Neural crest cell (in vitro differentiated cells): ENCODE measurements at regions not wholly inside any gene's neighbourhood (a gene's known extent, or its start where the extent isn't known, plus 50 kb on each side); places are given as distances from the start of the nearest gene placed in this dataset.

Experiments used
- DNase-seq: peaks from one replicate; pipeline ENCODE4 v3.0.0; 2021; ENCODE audit warnings: low read depth, mixed read lengths, low spot score
- H3K27ac Mint-ChIP-seq: one replicate; pipeline ENCODE4 v1.8.0; 2021; ENCODE audit warnings: mild to moderate bottlenecking, mixed read lengths; ENCODE audit not compliant: unreplicated experiment
- H3K27me3 Mint-ChIP-seq: 2 replicates; pipeline ENCODE4 v1.8.0; 2021; ENCODE audit warnings: low read depth, mild to moderate bottlenecking, mixed read lengths
- H3K36me3 Mint-ChIP-seq: 2 replicates; pipeline ENCODE4 v1.8.0; 2021; ENCODE audit warnings: low read depth, mild to moderate bottlenecking, mixed read lengths
- H3K4me1 Mint-ChIP-seq: 2 replicates; pipeline ENCODE4 v1.8.0; 2021; ENCODE audit warnings: mixed read lengths
- H3K4me3 Mint-ChIP-seq: one replicate; pipeline ENCODE4 v1.8.0; 2021; ENCODE audit warnings: mild to moderate bottlenecking, mixed read lengths
- H3K9me3 Mint-ChIP-seq: 2 replicates; pipeline ENCODE4 v1.8.0; 2021; ENCODE audit warnings: mixed read lengths
- TF ChIP-seq, protein P1 (sequence below): fragments of 200-600 bp; sonication (generic); conservative IDR thresholded peaks from 2 replicates; pipeline ENCODE4 v1.5.0; 2021; ENCODE audit warnings: antibody characterized with exemption, mild to moderate bottlenecking

GRCh38 chr4:32025851-32026459 is 1305.8 kb downstream of the PCDH7 start:
- no peak overlapping the region for H3K4me3 Mint-ChIP-seq
- H3K27me3 Mint-ChIP-seq, result no peaks in the 10 kb centered on the region
- H3K4me1 Mint-ChIP-seq, result peaks cover 9% of the 10 kb centered on the region
- no peak for DNase-seq
- peaks cover 5% of the 10 kb centered on the region for H3K36me3 Mint-ChIP-seq
- TF ChIP-seq, protein P1, sequence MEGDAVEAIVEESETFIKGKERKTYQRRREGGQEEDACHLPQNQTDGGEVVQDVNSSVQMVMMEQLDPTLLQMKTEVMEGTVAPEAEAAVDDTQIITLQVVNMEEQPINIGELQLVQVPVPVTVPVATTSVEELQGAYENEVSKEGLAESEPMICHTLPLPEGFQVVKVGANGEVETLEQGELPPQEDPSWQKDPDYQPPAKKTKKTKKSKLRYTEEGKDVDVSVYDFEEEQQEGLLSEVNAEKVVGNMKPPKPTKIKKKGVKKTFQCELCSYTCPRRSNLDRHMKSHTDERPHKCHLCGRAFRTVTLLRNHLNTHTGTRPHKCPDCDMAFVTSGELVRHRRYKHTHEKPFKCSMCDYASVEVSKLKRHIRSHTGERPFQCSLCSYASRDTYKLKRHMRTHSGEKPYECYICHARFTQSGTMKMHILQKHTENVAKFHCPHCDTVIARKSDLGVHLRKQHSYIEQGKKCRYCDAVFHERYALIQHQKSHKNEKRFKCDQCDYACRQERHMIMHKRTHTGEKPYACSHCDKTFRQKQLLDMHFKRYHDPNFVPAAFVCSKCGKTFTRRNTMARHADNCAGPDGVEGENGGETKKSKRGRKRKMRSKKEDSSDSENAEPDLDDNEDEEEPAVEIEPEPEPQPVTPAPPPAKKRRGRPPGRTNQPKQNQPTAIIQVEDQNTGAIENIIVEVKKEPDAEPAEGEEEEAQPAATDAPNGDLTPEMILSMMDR, result no peak
- peak overlapping the region; percentile 79 for H3K27ac Mint-ChIP-seq
- peaks cover 4% of the 10 kb centered on the region for H3K9me3 Mint-ChIP-seq

DNA sequence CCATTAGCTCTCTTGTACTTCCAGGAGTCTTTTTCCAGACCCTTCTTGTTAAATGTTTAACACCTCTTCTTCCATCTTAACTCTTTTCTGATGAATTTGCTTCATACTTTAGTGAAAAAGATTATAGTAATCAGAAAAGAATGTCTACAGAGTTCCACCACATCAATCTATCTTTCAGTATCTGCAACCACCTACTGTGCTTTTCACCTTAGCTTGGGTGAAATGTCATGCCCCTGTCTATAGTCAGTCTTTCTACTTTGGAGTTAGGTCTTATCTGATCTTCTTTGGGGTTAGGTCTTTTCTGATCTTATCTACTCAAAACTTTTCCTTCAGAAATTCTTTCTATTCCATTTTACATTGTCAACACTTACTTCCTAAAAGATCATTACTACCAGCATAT is 1310.2 kb downstream of the PCDH7 start:
- no peaks in the 10 kb centered on the region for H3K9me3 Mint-ChIP-seq
- no peak overlapping the region for H3K4me3 Mint-ChIP-seq
- H3K36me3 Mint-ChIP-seq, result peaks cover 5% of the 10 kb centered on the region
- H3K27me3 Mint-ChIP-seq, result no peaks in the 10 kb centered on the region
- TF ChIP-seq, protein P1, result no peak
- no peak overlapping the region for H3K27ac Mint-ChIP-seq
- no peak for DNase-seq
- no peaks in the 10 kb centered on the region for H3K4me1 Mint-ChIP-seq

- Mint-ChIP-seq H3K4me3 (no peak overlapping the region), H3K27ac (no peak overlapping the region), H3K36me3 (peaks cover under 1% of the 10 kb centered on the region), H3K27me3 (no peaks in the 10 kb centered on the region), H3K4me1 (no peaks in the 10 kb centered on the region), H3K9me3 (no peaks in the 10 kb centered on the region)
- no peak for DNase-seq
- TF ChIP-seq, protein P1, result no peak
Observed at GRCh38 chr4:32031026-32031425, 1310.9 kb downstream of the PCDH7 start.

DNA sequence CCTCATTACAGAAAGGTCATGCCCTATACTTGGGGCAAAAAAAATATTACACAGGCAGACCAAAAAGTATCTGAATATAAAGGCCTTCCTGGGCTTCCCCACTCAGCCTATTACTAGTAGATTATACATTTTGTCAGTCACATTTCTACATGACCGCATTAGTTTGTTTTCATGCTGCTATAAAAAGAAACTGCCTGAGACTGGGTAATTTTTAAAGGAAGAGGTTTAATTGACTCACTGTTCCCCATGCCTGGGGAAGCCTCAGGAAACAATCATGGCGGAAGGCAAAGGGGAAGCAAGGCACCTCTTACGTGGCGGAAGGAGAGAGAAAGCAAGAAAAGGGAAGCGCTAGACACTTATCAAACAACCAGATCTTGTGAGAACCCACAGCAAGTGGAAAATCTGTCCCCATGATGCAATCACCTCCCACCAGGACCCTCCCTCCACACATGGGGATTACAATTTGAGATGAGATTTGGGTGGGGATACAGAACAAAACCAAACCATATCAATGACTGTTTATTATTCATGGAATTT is 1312.0 kb downstream of the PCDH7 start:
- no peak overlapping the region for H3K27ac Mint-ChIP-seq
- H3K27me3 Mint-ChIP-seq, result no peaks in the 10 kb centered on the region
- H3K4me1 Mint-ChIP-seq, result no peaks in the 10 kb centered on the region
- no peak for DNase-seq
- no peak overlapping the region for H3K4me3 Mint-ChIP-seq
- no peaks in the 10 kb centered on the region for H3K36me3 Mint-ChIP-seq
- H3K9me3 Mint-ChIP-seq, result peaks cover 3% of the 10 kb centered on the region
- TF ChIP-seq, protein P1, result no peak

GRCh38 chr4:32037399-32037798 is 1317.2 kb downstream of the PCDH7 start:
- Mint-ChIP-seq H3K27ac (no peak overlapping the region), H3K27me3 (no peaks in the 10 kb centered on the region), H3K9me3 (peaks cover 3% of the 10 kb centered on the region), H3K4me3 (no peak overlapping the region), H3K4me1 (no peaks in the 10 kb centered on the region), H3K36me3 (no peaks in the 10 kb centered on the region)
- TF ChIP-seq, protein P1, result no peak
- no peak for DNase-seq
